ENCODE measurements at regions not wholly inside any gene's neighbourhood (a gene's known extent, or its start where the extent isn't known, plus 50 kb on each side); places are given as distances from the start of the nearest gene placed in this dataset.

- TF ChIP-seq CTCF (IDR thresholded peaks at IDR 0.05 in 8 of 11, conservative IDR thresholded peaks at IDR 0.05 in 3 of 11) (no peak), POLR2A (IDR thresholded peaks at IDR 0.05) (no peak), POLR2AphosphoS5 (IDR thresholded peaks at IDR 0.05) (no peak)
Measured at GRCh38 chr9:84445737-84446136, 105.2 kb upstream of the SLC28A3 start.
